Stimulated activated naive CD8-positive, alpha-beta T cell treated with anti-CD3 and anti-CD28 coated beads, Interleukin-15, amount 100 ng/mL, for 72 hours (primary cell): ENCODE measurements at regions not wholly inside any gene's neighbourhood (a gene's known extent, or its start where the extent isn't known, plus 50 kb on each side); places are given as distances from the start of the nearest gene placed in this dataset.

Experiments
- ATAC-seq: fragments of 150-1000 bp; cut with Tn5 transposase; 2 replicates; pipeline ENCODE4 v1.10.0; 2021; ENCODE audit warnings: mild to moderate bottlenecking, moderate library complexity
- DNase-seq, 2 donors: peaks; one replicate each; pipeline ENCODE4 v3.0.0; 2021 to 2022
- H3K27ac Mint-ChIP-seq, 2 donors: one replicate each; pipeline ENCODE4 v1.8.0; 2022; ENCODE audit warnings: mild to moderate bottlenecking in 2 of 2, mixed read lengths in 2 of 2, moderate library complexity in 2 of 2
- H3K27me3 Mint-ChIP-seq: one replicate; pipeline ENCODE4 v1.8.0; 2022; ENCODE audit warnings: mixed read lengths
- H3K4me1 Mint-ChIP-seq: one replicate; pipeline ENCODE4 v1.8.0; 2022; ENCODE audit warnings: mild to moderate bottlenecking, mixed read lengths
- H3K4me3 Mint-ChIP-seq, 2 donors: one replicate each; pipeline ENCODE4 v1.8.0; 2022; ENCODE audit warnings: mild to moderate bottlenecking in 2 of 2, mixed read lengths in 2 of 2, moderate library complexity in 1 of 2
- H3K9me3 Mint-ChIP-seq, 2 donors: one replicate each; pipeline ENCODE4 v1.8.0; 2022; ENCODE audit warnings: mixed read lengths in 2 of 2

- Mint-ChIP-seq H3K27me3 (peaks cover 24% of the 10 kb centered on the region), H3K4me3 (no peak overlapping the region)
- no peak for DNase-seq
Measured at GRCh38 chr9:113658545-113658895, 195.0 kb downstream of the RGS3 start.

GRCh38 chr9:113659039-113659438 lies 195.5 kb downstream of the RGS3 start:
- H3K27me3 Mint-ChIP-seq, result peaks cover 24% of the 10 kb centered on the region
- H3K9me3 Mint-ChIP-seq, result no peaks in the 10 kb centered on the region
- ATAC-seq, result no peak
- no peak overlapping the region for H3K4me3 Mint-ChIP-seq
- H3K27ac Mint-ChIP-seq, result no peak overlapping the region
- peaks cover 7% of the 10 kb centered on the region for H3K4me1 Mint-ChIP-seq
- no peak for DNase-seq

More at GRCh38 chr9:113658545-113658895, 195.0 kb downstream of the RGS3 start:
- Mint-ChIP-seq H3K4me1 (peaks cover 7% of the 10 kb centered on the region), H3K9me3 (no peaks in the 10 kb centered on the region), H3K27ac (no peak overlapping the region)
- ATAC-seq, result no peak

GRCh38 chr9:113659740-113660139 lies 196.2 kb downstream of the RGS3 start:
- ATAC-seq (no peak), DNase-seq (no peak)
- H3K9me3 Mint-ChIP-seq, result no peaks in the 10 kb centered on the region
- peaks cover 7% of the 10 kb centered on the region for H3K4me1 Mint-ChIP-seq
- peak overlapping the region in 1 of 2 donors; percentile 49 for H3K27ac Mint-ChIP-seq
- peaks cover 24% of the 10 kb centered on the region for H3K27me3 Mint-ChIP-seq
- no peak overlapping the region for H3K4me3 Mint-ChIP-seq

GRCh38 chr9:113660196-113660595 lies 196.7 kb downstream of the RGS3 start:
- peaks cover 24% of the 10 kb centered on the region for H3K27me3 Mint-ChIP-seq
- H3K4me1 Mint-ChIP-seq, result peaks cover 5% of the 10 kb centered on the region
- H3K27ac Mint-ChIP-seq, result no peak overlapping the region
- H3K4me3 Mint-ChIP-seq, result no peak overlapping the region
- DNase-seq (no peak), ATAC-seq (no peak)
- H3K9me3 Mint-ChIP-seq, result no peaks in the 10 kb centered on the region

- no peaks in the 10 kb centered on the region for H3K4me1 Mint-ChIP-seq
- H3K27me3 Mint-ChIP-seq, result peaks cover 24% of the 10 kb centered on the region
- DNase-seq (no peak), ATAC-seq (no peak)
- no peak overlapping the region for H3K4me3 Mint-ChIP-seq
- H3K9me3 Mint-ChIP-seq, result no peaks in the 10 kb centered on the region
- H3K27ac Mint-ChIP-seq, result no peak overlapping the region
Measured at GRCh38 chr9:113661074-113661473, 197.5 kb downstream of the RGS3 start.

- DNase-seq (no peak), ATAC-seq (no peak)
- H3K27ac Mint-ChIP-seq, result no peak overlapping the region
- no peaks in the 10 kb centered on the region for H3K9me3 Mint-ChIP-seq
- H3K27me3 Mint-ChIP-seq, result peaks cover 18% of the 10 kb centered on the region
- H3K4me3 Mint-ChIP-seq, result no peak overlapping the region
- no peaks in the 10 kb centered on the region for H3K4me1 Mint-ChIP-seq
Measured at GRCh38 chr9:113664181-113664875, 200.8 kb downstream of the RGS3 start.

- Mint-ChIP-seq H3K4me3 (no peak overlapping the region), H3K27ac (no peak overlapping the region), H3K9me3 (no peaks in the 10 kb centered on the region), H3K27me3 (peaks cover 11% of the 10 kb centered on the region), H3K4me1 (no peaks in the 10 kb centered on the region)
- ATAC-seq (no peak), DNase-seq (no peak)
Measured at GRCh38 chr9:113665064-113665463, 201.5 kb downstream of the RGS3 start.

GRCh38 chr9:113665756-113666155 lies 202.2 kb downstream of the RGS3 start:
- Mint-ChIP-seq H3K4me3 (no peak overlapping the region), H3K9me3 (no peaks in the 10 kb centered on the region), H3K27me3 (peaks cover 4% of the 10 kb centered on the region), H3K27ac (no peak overlapping the region), H3K4me1 (no peaks in the 10 kb centered on the region)
- DNase-seq (no peak), ATAC-seq (no peak)

GRCh38 chr9:113668061-113668460 lies 204.5 kb downstream of the RGS3 start:
- no peak for DNase-seq
- H3K27ac Mint-ChIP-seq, result no peak overlapping the region
- no peaks in the 10 kb centered on the region for H3K9me3 Mint-ChIP-seq
- no peaks in the 10 kb centered on the region for H3K4me1 Mint-ChIP-seq
- ATAC-seq, result no peak
- no peak overlapping the region for H3K4me3 Mint-ChIP-seq
- H3K27me3 Mint-ChIP-seq, result no peaks in the 10 kb centered on the region

- Mint-ChIP-seq H3K9me3 (no peaks in the 10 kb centered on the region), H3K27ac (no peak overlapping the region)
- ATAC-seq, result no peak
Measured at GRCh38 chr9:113669522-113670115, 206.1 kb downstream of the RGS3 start.

GRCh38 chr9:113673726-113674125 lies 202.4 kb upstream of the ZNF618 start:
- Mint-ChIP-seq H3K4me1 (peaks cover 13% of the 10 kb centered on the region), H3K27me3 (peaks cover 43% of the 10 kb centered on the region), H3K9me3 (no peaks in the 10 kb centered on the region), H3K27ac (no peak overlapping the region), H3K4me3 (no peak overlapping the region)
- ATAC-seq (no peak), DNase-seq (no peak)

More at GRCh38 chr9:113669522-113670115, 206.1 kb downstream of the RGS3 start:
- no peak for DNase-seq
- Mint-ChIP-seq H3K4me1 (no peaks in the 10 kb centered on the region), H3K27me3 (peaks cover 8% of the 10 kb centered on the region), H3K4me3 (no peak overlapping the region)

- DNase-seq (no peak), ATAC-seq (no peak)
- H3K27me3 Mint-ChIP-seq, result peaks cover 47% of the 10 kb centered on the region
- H3K4me3 Mint-ChIP-seq, result no peak overlapping the region
- H3K4me1 Mint-ChIP-seq, result peaks cover 13% of the 10 kb centered on the region
- no peaks in the 10 kb centered on the region for H3K9me3 Mint-ChIP-seq
- no peak overlapping the region for H3K27ac Mint-ChIP-seq
Measured at GRCh38 chr9:113674436-113674835, 201.7 kb upstream of the ZNF618 start.

- no peak for DNase-seq
- peaks cover 56% of the 10 kb centered on the region for H3K27me3 Mint-ChIP-seq
- H3K4me3 Mint-ChIP-seq, result no peak overlapping the region
Measured at GRCh38 chr9:113675475-113675941, 200.6 kb upstream of the ZNF618 start.

GRCh38 chr9:113677057-113677456 lies 199.1 kb upstream of the ZNF618 start:
- peaks cover 69% of the 10 kb centered on the region for H3K27me3 Mint-ChIP-seq
- ATAC-seq (peak; percentile 40), DNase-seq (no peak)
- peaks cover 13% of the 10 kb centered on the region for H3K4me1 Mint-ChIP-seq
- no peak overlapping the region for H3K27ac Mint-ChIP-seq
- no peaks in the 10 kb centered on the region for H3K9me3 Mint-ChIP-seq
- no peak overlapping the region for H3K4me3 Mint-ChIP-seq

More at GRCh38 chr9:113675475-113675941, 200.6 kb upstream of the ZNF618 start:
- no peak overlapping the region for H3K27ac Mint-ChIP-seq
- peaks cover 13% of the 10 kb centered on the region for H3K4me1 Mint-ChIP-seq
- ATAC-seq, result no peak
- no peaks in the 10 kb centered on the region for H3K9me3 Mint-ChIP-seq

- no peak for DNase-seq
- H3K4me3 Mint-ChIP-seq, result no peak overlapping the region
- ATAC-seq, result no peak
- H3K27me3 Mint-ChIP-seq, result peaks cover 69% of the 10 kb centered on the region
- H3K4me1 Mint-ChIP-seq, result peaks cover 13% of the 10 kb centered on the region
- no peak overlapping the region for H3K27ac Mint-ChIP-seq
- H3K9me3 Mint-ChIP-seq, result no peaks in the 10 kb centered on the region
Measured at GRCh38 chr9:113677569-113677968, 198.5 kb upstream of the ZNF618 start.

- Mint-ChIP-seq H3K27me3 (peaks cover 69% of the 10 kb centered on the region), H3K4me3 (no peak overlapping the region), H3K9me3 (no peaks in the 10 kb centered on the region), H3K27ac (no peak overlapping the region), H3K4me1 (peaks cover 13% of the 10 kb centered on the region)
- no peak for ATAC-seq
- no peak for DNase-seq
Measured at GRCh38 chr9:113678119-113678858, 197.8 kb upstream of the ZNF618 start.
